OCI-LY3 (cell line): ENCODE measurements at regions not wholly inside any gene's neighbourhood (a gene's known extent, or its start where the extent isn't known, plus 50 kb on each side); places are given as distances from the start of the nearest gene placed in this dataset.

Source experiments
- H2AFZ ChIP-seq: fragments of 200-600, 300-600 bp; shearing (Covaris generic); 2 replicates; pipeline ENCODE4 v1.6.0; 2014; ENCODE audit warnings: antibody characterized with exemption, low read depth, low read length
- H3K27ac ChIP-seq: fragments of 200-600, 300-600 bp; sonication (generic); 2 replicates; pipeline ENCODE4 v1.5.1; 2014; ENCODE audit warnings: mild to moderate bottlenecking, low read length, moderate library complexity, mixed read lengths
- H3K27me3 ChIP-seq: fragments of 200-600, 300-600 bp; sonication (generic); 2 replicates; pipeline ENCODE4 v1.6.1; 2014; ENCODE audit warnings: low read depth, low read length, mixed read lengths
- H3K36me3 ChIP-seq: fragments of 200-600, 300-600 bp; sonication (generic); replicated peaks from 2 replicates; pipeline ENCODE3; 2014; ENCODE audit warnings: low read depth, low read length, mixed read lengths
- H3K4me1 ChIP-seq: fragments of 300-600, 200-600 bp; sonication (generic); 2 replicates; pipeline ENCODE4 v1.6.1; 2014; ENCODE audit warnings: low read length, mixed read lengths
- H3K4me2 ChIP-seq: fragments of 200-600, 300-600 bp; sonication (generic); 2 replicates; pipeline ENCODE4 v1.6.1; 2014; ENCODE audit warnings: low read length, mixed read lengths
- H3K4me3 ChIP-seq: fragments of 300-600, 200-600 bp; sonication (generic); 2 replicates; pipeline ENCODE4 v1.5.1; 2014; ENCODE audit warnings: antibody characterized with exemption, mild to moderate bottlenecking, low read length, moderate library complexity
- H3K79me2 ChIP-seq: fragments of 300-600, 200-600 bp; shearing (Covaris generic); 2 replicates; pipeline ENCODE4 v1.6.1; 2014; ENCODE audit warnings: mild to moderate bottlenecking, low read length, mixed read lengths
- H3K9ac ChIP-seq: fragments of 300-600, 200-600 bp; shearing (Covaris generic); 2 replicates; pipeline ENCODE4 v1.6.0; 2014; ENCODE audit warnings: mild to moderate bottlenecking, low read length, moderate library complexity
- H3K9me3 ChIP-seq: fragments of 200-600, 300-600 bp; shearing (Covaris generic); 2 replicates; pipeline ENCODE4 v1.6.1; 2014; ENCODE audit warnings: low read length, mixed read lengths; ENCODE audit not compliant: insufficient read depth
- H4K20me1 ChIP-seq: fragments of 200-600, 300-600 bp; sonication (generic); 2 replicates; pipeline ENCODE4 v1.6.1; 2016; ENCODE audit warnings: low read length, mixed read lengths; ENCODE audit not compliant: insufficient read depth
- EZH2phosphoT487 ChIP-seq: fragments of 200-600 bp; shearing (Covaris generic); IDR thresholded peaks from 2 replicates; pipeline ENCODE4 v1.6.1; 2018; ENCODE audit warnings: antibody characterized with exemption, mixed run types, low read depth
- TF ChIP-seq, protein P1 (sequence below): fragments of 200-600, 300-600 bp; sonication (generic); IDR thresholded peaks from 2 replicates; pipeline ENCODE4 v1.5.1; 2014; ENCODE audit warnings: antibody characterized with exemption, low read length, low read depth

DNA sequence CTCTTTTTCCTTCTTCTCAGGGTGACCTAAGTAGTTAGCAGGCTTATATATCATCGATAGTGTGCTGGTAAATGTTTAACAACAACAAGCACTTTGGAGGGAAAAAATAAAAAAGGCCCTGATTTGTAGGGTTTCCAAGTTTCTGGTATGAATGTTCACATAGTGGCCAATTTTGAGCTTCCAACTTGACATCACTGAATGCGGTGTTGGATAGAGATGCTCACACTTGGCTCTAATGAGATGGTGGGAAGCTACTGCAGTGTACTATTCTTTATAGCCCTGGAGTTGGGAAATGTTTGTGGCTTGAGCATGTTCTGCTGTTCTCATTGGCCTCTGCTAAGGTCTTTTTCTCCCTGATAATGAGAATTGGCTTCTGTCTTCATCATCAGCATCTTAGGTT lies 875.3 kb downstream of the PCDH7 start:
- no peaks in the 10 kb centered on the region for H3K36me3 ChIP-seq
- H3K79me2 ChIP-seq = no peaks in the 10 kb centered on the region
- TF ChIP-seq EZH2phosphoT487 = no peak
- TF ChIP-seq, protein P1, sequence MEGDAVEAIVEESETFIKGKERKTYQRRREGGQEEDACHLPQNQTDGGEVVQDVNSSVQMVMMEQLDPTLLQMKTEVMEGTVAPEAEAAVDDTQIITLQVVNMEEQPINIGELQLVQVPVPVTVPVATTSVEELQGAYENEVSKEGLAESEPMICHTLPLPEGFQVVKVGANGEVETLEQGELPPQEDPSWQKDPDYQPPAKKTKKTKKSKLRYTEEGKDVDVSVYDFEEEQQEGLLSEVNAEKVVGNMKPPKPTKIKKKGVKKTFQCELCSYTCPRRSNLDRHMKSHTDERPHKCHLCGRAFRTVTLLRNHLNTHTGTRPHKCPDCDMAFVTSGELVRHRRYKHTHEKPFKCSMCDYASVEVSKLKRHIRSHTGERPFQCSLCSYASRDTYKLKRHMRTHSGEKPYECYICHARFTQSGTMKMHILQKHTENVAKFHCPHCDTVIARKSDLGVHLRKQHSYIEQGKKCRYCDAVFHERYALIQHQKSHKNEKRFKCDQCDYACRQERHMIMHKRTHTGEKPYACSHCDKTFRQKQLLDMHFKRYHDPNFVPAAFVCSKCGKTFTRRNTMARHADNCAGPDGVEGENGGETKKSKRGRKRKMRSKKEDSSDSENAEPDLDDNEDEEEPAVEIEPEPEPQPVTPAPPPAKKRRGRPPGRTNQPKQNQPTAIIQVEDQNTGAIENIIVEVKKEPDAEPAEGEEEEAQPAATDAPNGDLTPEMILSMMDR = no peak
- no peaks in the 10 kb centered on the region for H4K20me1 ChIP-seq
- no peak overlapping the region for H2AFZ ChIP-seq
- no peaks in the 10 kb centered on the region for H3K27me3 ChIP-seq
- H3K9me3 ChIP-seq = no peaks in the 10 kb centered on the region
- H3K4me3 ChIP-seq = no peak overlapping the region
- no peaks in the 10 kb centered on the region for H3K4me1 ChIP-seq
- H3K9ac ChIP-seq = no peak overlapping the region
- no peak overlapping the region for H3K4me2 ChIP-seq
- H3K27ac ChIP-seq = no peak overlapping the region

DNA sequence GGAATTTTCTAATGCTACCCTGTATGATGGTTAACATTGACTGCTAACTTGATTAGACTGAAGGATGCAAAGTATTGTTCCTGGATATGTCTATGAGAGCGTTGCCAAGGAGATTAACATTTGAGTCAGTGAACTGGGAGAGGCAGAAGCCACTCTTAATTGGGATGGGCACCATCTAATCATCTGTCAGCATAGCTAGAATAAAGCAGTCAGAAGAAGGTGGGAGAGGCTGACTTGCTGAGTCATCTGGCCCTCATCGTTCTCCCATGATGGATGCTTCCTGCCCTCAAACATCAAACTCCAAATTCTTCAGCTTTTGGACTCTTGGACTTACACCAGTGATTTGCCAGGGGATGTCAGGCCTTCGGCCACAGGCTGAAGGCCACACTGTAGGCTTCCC lies 878.5 kb downstream of the PCDH7 start:
- Histone ChIP-seq H3K27ac (no peak overlapping the region), H3K36me3 (no peaks in the 10 kb centered on the region), H3K9ac (no peak overlapping the region), H3K9me3 (no peaks in the 10 kb centered on the region), H4K20me1 (no peaks in the 10 kb centered on the region), H2AFZ (no peak overlapping the region), H3K4me1 (no peaks in the 10 kb centered on the region), H3K79me2 (no peaks in the 10 kb centered on the region), H3K4me2 (no peak overlapping the region), H3K27me3 (no peaks in the 10 kb centered on the region), H3K4me3 (no peak overlapping the region)
- TF ChIP-seq, protein P1 = no peak
- TF ChIP-seq EZH2phosphoT487 = no peak

DNA sequence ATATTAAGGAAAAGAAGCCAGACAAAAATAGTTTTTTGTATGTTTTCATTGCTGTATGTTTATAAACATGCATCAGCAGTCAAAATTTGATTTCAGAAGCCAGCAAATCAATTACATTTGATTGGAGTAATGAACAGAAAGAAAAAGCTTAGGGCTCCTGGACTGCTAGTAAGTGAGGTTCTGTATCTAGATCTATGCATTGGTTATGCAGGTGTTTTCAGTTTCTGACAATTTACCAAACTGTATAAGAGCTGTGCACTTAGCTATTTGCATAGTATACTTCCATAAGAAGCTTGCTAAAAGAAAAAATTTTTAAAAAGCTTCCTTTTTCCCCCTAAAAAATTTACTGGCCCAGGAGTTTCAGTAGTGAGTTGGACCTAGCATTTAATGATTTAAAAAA lies 881.6 kb downstream of the PCDH7 start:
- H3K4me3 ChIP-seq = no peak overlapping the region
- no peak overlapping the region for H3K4me2 ChIP-seq
- no peaks in the 10 kb centered on the region for H4K20me1 ChIP-seq
- H3K79me2 ChIP-seq = no peaks in the 10 kb centered on the region
- H3K4me1 ChIP-seq = peaks cover 4% of the 10 kb centered on the region; the same call in 1 of the 2 replicates
- no peak overlapping the region for H3K9ac ChIP-seq
- no peaks in the 10 kb centered on the region for H3K36me3 ChIP-seq
- no peaks in the 10 kb centered on the region for H3K9me3 ChIP-seq
- no peak for TF ChIP-seq EZH2phosphoT487
- TF ChIP-seq, protein P1 = no peak
- H2AFZ ChIP-seq = no peak overlapping the region
- H3K27me3 ChIP-seq = no peaks in the 10 kb centered on the region
- no peak overlapping the region for H3K27ac ChIP-seq

DNA sequence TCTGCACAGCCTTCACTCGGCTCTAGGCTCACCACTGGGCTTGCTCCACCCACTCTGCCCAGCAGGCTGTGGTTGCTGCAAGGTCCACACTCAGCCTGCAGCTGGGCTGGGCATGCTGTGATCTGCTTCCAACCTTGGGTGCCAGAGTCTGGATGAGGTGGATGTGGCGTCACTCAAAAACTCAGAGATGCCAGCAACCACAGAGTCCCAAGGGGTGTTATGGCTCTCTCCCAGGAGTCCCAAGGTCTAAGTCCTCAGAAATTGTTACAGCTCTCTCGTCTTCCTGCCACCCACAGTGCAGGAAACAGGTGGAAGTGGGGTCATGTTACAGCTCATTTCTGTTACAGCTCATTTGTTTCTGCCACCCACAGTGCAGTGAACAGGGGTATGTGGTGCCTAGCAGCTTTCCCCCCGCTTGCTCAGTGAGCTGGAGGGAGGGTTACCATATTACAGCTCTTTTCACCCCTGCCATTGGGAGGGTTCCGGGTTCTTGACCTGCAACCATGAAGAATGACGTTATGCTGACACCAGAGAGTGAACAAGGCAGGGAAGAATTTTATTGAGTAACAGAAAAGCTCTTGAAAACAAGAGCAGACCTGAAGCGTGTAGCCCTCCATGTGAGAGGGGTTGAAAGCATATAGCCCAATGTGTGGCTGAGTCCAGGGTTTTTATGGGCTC lies 893.9 kb downstream of the PCDH7 start:
- Histone ChIP-seq H3K36me3 (no peaks in the 10 kb centered on the region), H3K4me1 (peaks cover 11% of the 10 kb centered on the region), H3K9me3 (no peaks in the 10 kb centered on the region), H2AFZ (no peak overlapping the region), H3K79me2 (no peaks in the 10 kb centered on the region), H3K27ac (no peak overlapping the region), H3K4me2 (no peak overlapping the region), H3K9ac (no peak overlapping the region), H3K27me3 (no peaks in the 10 kb centered on the region), H4K20me1 (no peaks in the 10 kb centered on the region), H3K4me3 (no peak overlapping the region)
- no peak for TF ChIP-seq EZH2phosphoT487
- TF ChIP-seq, protein P1 = no peak
